SJSA1 (cell line): ENCODE measurements at regions not wholly inside any gene's neighbourhood (a gene's known extent, or its start where the extent isn't known, plus 50 kb on each side); places are given as distances from the start of the nearest gene placed in this dataset.

Source experiments
- DNase-seq, 2 experiments: peaks; one replicate each; pipeline ENCODE4 v3.0.0-alpha.2; 2015 to 2020; ENCODE audit warnings: low spot score in 2 of 2, low read depth in 1 of 2
- H3K27ac ChIP-seq: fragments of 250-450 bp; sonication (Bioruptor Pico); 2 replicates; pipeline ENCODE4 v1.5.1; 2020; ENCODE audit warnings: mild to moderate bottlenecking, moderate library complexity
- H3K27me3 ChIP-seq: fragments of 250-450 bp; sonication (Bioruptor Pico); replicated peaks from 2 replicates; pipeline ENCODE4 v1.5.1; 2020; ENCODE audit warnings: mild to moderate bottlenecking, moderate library complexity
- H3K36me3 ChIP-seq: fragments of 250-450 bp; sonication (Bioruptor Pico); 2 replicates; pipeline ENCODE4 v1.5.1; 2020; ENCODE audit warnings: mild to moderate bottlenecking
- H3K4me1 ChIP-seq: fragments of 250-450 bp; sonication (Bioruptor Pico); replicated peaks from 2 replicates; pipeline ENCODE4 v1.6.1; 2021; ENCODE audit warnings: mild to moderate bottlenecking
- H3K4me3 ChIP-seq: fragments of 250-450 bp; sonication (Bioruptor Pico); 2 replicates; pipeline ENCODE4 v1.5.1; 2020; ENCODE audit warnings: mild to moderate bottlenecking
- H3K9me3 ChIP-seq: fragments of 250-450 bp; sonication (Bioruptor Pico); replicated peaks from 2 replicates; pipeline ENCODE4 v1.5.1; 2020; ENCODE audit warnings: mild to moderate bottlenecking

GRCh38 chr11:15861256-15861655 lies 495.1 kb downstream of the SOX6 start:
- DNase-seq: no peak
- no peak overlapping the region for H3K4me3 ChIP-seq
- 0 out of 2 replicates have a peak, but pooled peaks cover 3% of the 10 kb centered on the region for H3K4me1 ChIP-seq
- H3K9me3 ChIP-seq: no peaks in the 10 kb centered on the region
- no peak overlapping the region for H3K27ac ChIP-seq
- H3K36me3 ChIP-seq: no peaks in the 10 kb centered on the region
- H3K27me3 ChIP-seq: no peaks in the 10 kb centered on the region; the same call in 1 of the 2 replicates

GRCh38 chr11:15863411-15863810 lies 492.9 kb downstream of the SOX6 start:
- Histone ChIP-seq H3K4me1 (0 out of 2 replicates have a peak, but pooled peaks cover 3% of the 10 kb centered on the region), H3K27me3 (no peaks in the 10 kb centered on the region; the same call in 1 of the 2 replicates), H3K9me3 (no peaks in the 10 kb centered on the region), H3K36me3 (no peaks in the 10 kb centered on the region), H3K27ac (no peak overlapping the region), H3K4me3 (no peak overlapping the region)
- no peak for DNase-seq

- no peak for DNase-seq
- H3K4me3 ChIP-seq: no peak overlapping the region
- H3K27me3 ChIP-seq: no peaks in the 10 kb centered on the region; the same call in 1 of the 2 replicates
- H3K27ac ChIP-seq: no peak overlapping the region
- 0 out of 2 replicates have a peak, but pooled peaks cover 3% of the 10 kb centered on the region for H3K4me1 ChIP-seq
- H3K9me3 ChIP-seq: no peaks in the 10 kb centered on the region
- H3K36me3 ChIP-seq: no peaks in the 10 kb centered on the region
Observed at GRCh38 chr11:15864026-15864805, 492.1 kb downstream of the SOX6 start.

DNA sequence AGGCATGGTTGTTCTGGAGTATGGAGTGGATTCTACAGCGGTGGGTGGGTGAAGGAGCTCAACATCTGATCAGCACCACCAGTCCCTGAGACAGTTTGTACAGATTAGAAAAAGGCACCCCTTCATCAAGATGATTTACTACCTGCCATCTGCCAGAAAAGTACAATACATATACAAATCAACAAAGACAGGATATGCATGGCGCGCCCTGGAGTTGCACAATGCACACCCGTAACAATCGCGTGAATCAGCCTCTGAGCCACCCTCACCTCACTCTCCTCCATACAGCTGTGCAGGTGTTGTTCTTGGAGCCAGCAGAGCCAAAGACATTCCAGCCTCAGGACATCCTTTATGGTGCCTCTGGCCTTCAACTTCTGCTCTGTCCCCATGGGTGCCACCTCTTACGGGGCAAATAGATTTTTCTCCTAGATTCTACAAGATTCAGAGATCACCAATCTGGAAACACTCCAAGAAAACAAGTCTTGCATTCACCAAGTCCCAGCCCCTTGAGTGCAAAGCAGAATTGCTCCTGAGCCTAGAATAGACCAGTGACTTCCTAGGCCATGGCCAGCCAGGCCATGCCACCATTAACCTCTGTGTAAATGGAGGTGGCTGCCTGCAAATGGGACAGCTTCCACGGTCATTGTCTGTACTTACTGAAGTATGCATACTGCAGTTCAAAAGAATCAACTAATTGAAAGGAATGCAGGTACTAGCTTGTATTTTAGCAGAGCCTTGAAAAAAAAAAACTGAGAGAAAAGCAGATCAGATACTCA lies 490.9 kb downstream of the SOX6 start:
- Histone ChIP-seq H3K9me3 (no peaks in the 10 kb centered on the region), H3K4me1 (0 out of 2 replicates have a peak, but pooled peaks cover 3% of the 10 kb centered on the region)
- no peak for DNase-seq

DNA sequence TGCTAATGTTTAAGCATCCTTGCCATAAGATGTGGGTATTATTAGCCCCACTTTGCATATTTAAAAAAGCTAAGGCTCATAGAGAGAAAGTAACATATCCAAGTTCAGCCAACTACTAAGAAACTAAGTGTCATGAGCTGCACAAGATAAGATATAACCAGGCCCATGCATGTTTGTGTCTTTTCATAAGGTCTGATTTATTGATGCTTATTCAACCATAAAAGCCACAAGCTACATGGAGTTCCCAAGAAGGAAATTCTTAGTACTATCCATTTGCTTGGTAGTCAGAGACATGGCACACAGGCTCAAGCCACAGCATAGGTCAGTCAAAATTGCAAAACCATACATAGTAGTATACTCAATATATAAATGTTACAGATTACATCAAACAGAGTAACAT lies 488.5 kb downstream of the SOX6 start:
- H3K9me3 ChIP-seq: no peaks in the 10 kb centered on the region

More for the DNA sequence above, 490.9 kb downstream of the SOX6 start:
- Histone ChIP-seq H3K27ac (no peak overlapping the region), H3K36me3 (no peaks in the 10 kb centered on the region), H3K27me3 (no peaks in the 10 kb centered on the region; the same call in 1 of the 2 replicates), H3K4me3 (no peak overlapping the region)

DNA sequence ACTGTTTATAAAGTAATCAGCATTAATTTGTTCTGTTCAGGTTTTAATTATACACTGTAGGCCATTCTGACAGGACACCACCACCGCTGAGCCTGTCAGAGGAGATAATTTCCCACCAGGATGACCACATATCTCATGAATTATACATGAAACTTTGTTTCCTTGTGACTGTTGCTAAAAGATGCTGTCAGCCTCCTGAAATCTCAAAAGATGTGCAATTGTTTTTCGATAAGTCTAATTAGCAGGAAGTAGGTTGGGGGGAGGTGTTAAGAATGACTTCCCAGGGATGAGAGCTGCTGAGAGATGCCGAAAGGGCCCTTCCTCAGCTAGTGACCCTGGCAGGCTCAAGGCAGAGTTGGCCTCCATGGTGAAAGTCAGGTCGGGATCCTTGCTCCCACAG lies 485.4 kb downstream of the SOX6 start:
- Histone ChIP-seq H3K27me3 (no peaks in the 10 kb centered on the region), H3K9me3 (no peaks in the 10 kb centered on the region), H3K4me3 (no peak overlapping the region), H3K36me3 (no peaks in the 10 kb centered on the region), H3K27ac (no peak overlapping the region), H3K4me1 (no peaks in the 10 kb centered on the region)
- peak in 1 of 2 experiments; percentile 31 for DNase-seq

More for the DNA sequence above, 488.5 kb downstream of the SOX6 start:
- H3K4me1 ChIP-seq: 0 out of 2 replicates have a peak, but pooled peaks cover 3% of the 10 kb centered on the region
- no peaks in the 10 kb centered on the region; the same call in 1 of the 2 replicates for H3K27me3 ChIP-seq
- no peak overlapping the region for H3K4me3 ChIP-seq
- peak in 1 of 2 experiments; percentile 2 for DNase-seq
- H3K36me3 ChIP-seq: no peaks in the 10 kb centered on the region
- H3K27ac ChIP-seq: no peak overlapping the region

DNA sequence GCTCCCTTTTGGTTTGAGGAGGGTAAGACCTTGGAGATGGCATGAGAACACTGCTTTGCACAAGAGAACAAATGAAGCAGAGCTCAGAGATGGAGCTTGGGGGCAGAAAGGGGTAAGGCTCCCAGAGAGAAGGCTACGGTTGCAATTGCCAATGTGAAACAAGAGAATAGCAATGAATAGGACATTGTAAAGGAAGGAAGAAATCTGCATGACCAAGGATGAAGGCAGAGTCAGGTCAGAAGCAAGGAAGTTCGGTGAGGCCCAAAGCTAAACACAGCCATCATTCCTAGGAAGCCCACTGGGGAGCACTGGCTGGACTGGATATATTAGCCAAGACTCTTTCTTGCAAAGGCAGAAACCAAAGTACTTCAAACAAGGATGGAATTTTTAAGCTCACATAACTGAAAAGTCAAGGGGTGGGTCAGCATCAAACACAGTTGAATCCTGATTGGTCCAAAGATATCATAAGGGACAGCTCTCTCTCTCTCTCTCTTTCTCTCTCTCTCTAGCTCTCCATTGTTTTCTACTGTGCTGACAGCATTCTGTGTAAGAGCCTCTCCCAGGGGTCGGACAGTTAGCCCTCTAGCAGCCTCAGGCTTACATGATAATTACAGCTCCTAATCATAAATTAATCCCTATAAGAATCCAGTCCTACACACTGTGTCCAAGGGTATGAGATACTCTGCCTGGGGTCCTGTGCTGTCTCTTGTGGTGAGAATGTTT lies 484.3 kb downstream of the SOX6 start:
- no peaks in the 10 kb centered on the region for H3K27me3 ChIP-seq
- H3K4me3 ChIP-seq: no peak overlapping the region
- DNase-seq: peak in 1 of 2 experiments; percentile 16
- no peaks in the 10 kb centered on the region for H3K36me3 ChIP-seq
- no peaks in the 10 kb centered on the region for H3K4me1 ChIP-seq
- no peak overlapping the region for H3K27ac ChIP-seq
- no peaks in the 10 kb centered on the region for H3K9me3 ChIP-seq

DNA sequence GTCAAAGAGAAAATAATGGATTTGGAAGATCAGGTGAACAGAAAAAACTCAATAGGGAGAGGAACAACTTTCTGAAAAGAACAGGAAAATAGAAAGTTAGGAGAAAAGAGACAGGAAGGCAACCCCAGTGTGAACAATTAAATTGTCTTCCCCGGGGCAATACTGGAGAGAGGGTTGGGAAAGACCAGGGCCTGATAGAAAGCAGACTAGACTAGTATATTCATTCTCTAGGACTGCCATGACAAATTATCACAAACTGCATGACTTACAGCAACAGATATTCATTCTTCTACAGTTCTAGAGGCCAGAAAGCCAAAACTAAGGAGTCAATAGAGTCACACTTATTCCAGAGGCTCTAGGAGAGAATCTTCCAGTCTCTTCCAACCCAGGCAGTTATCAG lies 482.8 kb downstream of the SOX6 start:
- Histone ChIP-seq H3K4me1 (no peaks in the 10 kb centered on the region), H3K27ac (no peak overlapping the region), H3K9me3 (no peaks in the 10 kb centered on the region), H3K4me3 (no peak overlapping the region), H3K36me3 (no peaks in the 10 kb centered on the region), H3K27me3 (no peaks in the 10 kb centered on the region)
- no peak for DNase-seq

DNA sequence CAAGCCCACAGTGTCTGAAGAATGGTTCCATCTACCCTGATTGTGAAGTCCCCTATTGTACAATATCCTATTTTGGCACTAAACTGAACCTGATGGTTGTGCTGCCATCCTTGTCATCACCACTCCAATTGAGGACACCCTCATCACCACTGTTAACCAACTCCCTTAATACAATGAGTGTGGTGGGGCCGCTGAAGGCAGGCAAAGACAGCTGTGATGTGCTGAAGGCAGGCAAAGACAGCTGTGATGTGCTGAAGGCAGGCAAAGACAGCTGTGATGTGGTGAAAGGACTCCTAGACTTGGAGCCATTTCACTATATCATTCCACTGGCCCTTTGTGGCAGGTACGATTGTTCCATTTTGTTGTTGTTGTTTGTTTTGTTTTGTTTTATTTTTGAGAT lies 481.6 kb downstream of the SOX6 start:
- Histone ChIP-seq H3K9me3 (no peaks in the 10 kb centered on the region), H3K27me3 (no peaks in the 10 kb centered on the region), H3K27ac (no peak overlapping the region), H3K36me3 (no peaks in the 10 kb centered on the region), H3K4me1 (no peaks in the 10 kb centered on the region), H3K4me3 (no peak overlapping the region)
- DNase-seq: no peak

GRCh38 chr11:15875393-15875792 lies 481.0 kb downstream of the SOX6 start:
- DNase-seq: no peak
- Histone ChIP-seq H3K9me3 (no peaks in the 10 kb centered on the region), H3K4me3 (no peak overlapping the region), H3K36me3 (no peaks in the 10 kb centered on the region), H3K27me3 (no peaks in the 10 kb centered on the region), H3K4me1 (no peaks in the 10 kb centered on the region), H3K27ac (no peak overlapping the region)

DNA sequence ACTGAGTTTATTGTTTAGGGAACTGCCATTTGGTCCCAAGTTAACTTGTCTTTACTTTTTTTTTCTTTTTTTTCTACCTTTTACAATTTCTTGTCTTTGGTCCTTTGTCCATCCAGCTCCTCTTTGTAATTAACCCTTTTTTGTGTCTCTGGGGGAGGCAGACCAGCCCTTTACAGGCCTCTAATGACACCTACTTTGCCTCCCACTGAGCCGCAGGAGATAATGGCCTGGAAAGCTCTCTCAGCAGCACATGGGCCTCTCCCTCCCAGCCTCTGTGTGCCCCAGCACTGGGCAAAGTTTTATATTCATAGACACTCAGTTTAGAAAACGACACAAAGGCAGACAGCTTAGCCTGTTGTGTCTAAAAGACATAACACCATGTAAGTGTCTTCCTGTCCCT lies 480.4 kb downstream of the SOX6 start:
- Histone ChIP-seq H3K4me1 (no peaks in the 10 kb centered on the region), H3K9me3 (no peaks in the 10 kb centered on the region), H3K27ac (no peak overlapping the region), H3K27me3 (no peaks in the 10 kb centered on the region), H3K4me3 (no peak overlapping the region), H3K36me3 (no peaks in the 10 kb centered on the region)
- DNase-seq: no peak

- no peak for DNase-seq
- Histone ChIP-seq H3K9me3 (no peaks in the 10 kb centered on the region), H3K27me3 (no peaks in the 10 kb centered on the region)
Observed at GRCh38 chr11:15878756-15879155, 477.6 kb downstream of the SOX6 start.

GRCh38 chr11:15880291-15880690 lies 476.1 kb downstream of the SOX6 start:
- no peaks in the 10 kb centered on the region for H3K36me3 ChIP-seq
- no peak overlapping the region for H3K4me3 ChIP-seq
- no peak overlapping the region for H3K27ac ChIP-seq
- no peaks in the 10 kb centered on the region for H3K9me3 ChIP-seq
- 0 out of 2 replicates have a peak, but pooled peaks cover 3% of the 10 kb centered on the region for H3K4me1 ChIP-seq
- no peaks in the 10 kb centered on the region for H3K27me3 ChIP-seq
- no peak for DNase-seq

More at GRCh38 chr11:15878756-15879155, 477.6 kb downstream of the SOX6 start:
- Histone ChIP-seq H3K4me3 (no peak overlapping the region), H3K4me1 (0 out of 2 replicates have a peak, but pooled peaks cover 3% of the 10 kb centered on the region), H3K27ac (no peak overlapping the region), H3K36me3 (no peaks in the 10 kb centered on the region)
